HepG2 (cell line): ENCODE measurements at regions not wholly inside any gene's neighbourhood (a gene's known extent, or its start where the extent isn't known, plus 50 kb on each side); places are given as distances from the start of the nearest gene placed in this dataset.

Experiments used
- ATF5 ChIP-seq: sonication (generic); formaldehyde crosslinking; IDR thresholded peaks from 2 replicates; pipeline ENCODE4 v1.4.0; 2020; ENCODE audit warnings: mild to moderate bottlenecking, low read depth, missing genetic modification reagents
- CBX2 ChIP-seq, 2 experiments: fragments of 200-600 bp in 1 of 2; sonication (generic); formaldehyde crosslinking in 1 of 2; IDR thresholded peaks; 2 replicates each; pipeline versions ENCODE4 v1.7.0 to v1.8.1; 2018 to 2022; ENCODE audit warnings: low read depth in 2 of 2, low read length in 1 of 2, mild to moderate bottlenecking in 1 of 2, missing genetic modification reagents in 1 of 2
- NFE2L1 ChIP-seq: sonication (generic); formaldehyde crosslinking; IDR thresholded peaks from 2 replicates; pipeline ENCODE4 v1.4.0; 2020; ENCODE audit warnings: missing genetic modification reagents, mild to moderate bottlenecking, borderline replicate concordance
- ZFP90 ChIP-seq: sonication (generic); formaldehyde crosslinking; IDR thresholded peaks from 2 replicates; pipeline ENCODE4 v1.8.0; 2022; ENCODE audit warnings: missing genetic modification reagents, mild to moderate bottlenecking, inconsistent platforms, borderline replicate concordance
- ZNF720 ChIP-seq: sonication (generic); formaldehyde crosslinking; IDR thresholded peaks from 2 replicates; pipeline ENCODE4 v1.4.0; 2020; ENCODE audit warnings: missing genetic modification reagents
- TF ChIP-seq, protein P1 (sequence below): sonication (generic); formaldehyde crosslinking; IDR thresholded peaks from 2 replicates; pipeline ENCODE4 v1.5.0; 2020; ENCODE audit warnings: mild to moderate bottlenecking, missing genetic modification reagents, moderate library complexity
- TF ChIP-seq, protein P2 (sequence below): sonication (generic); formaldehyde crosslinking; IDR thresholded peaks from 2 replicates; pipeline ENCODE4 v1.4.0; 2020; ENCODE audit warnings: missing genetic modification reagents

- TF ChIP-seq ZFP90 (CRISPR knock-in tag) = no peak
- TF ChIP-seq, protein P1, sequence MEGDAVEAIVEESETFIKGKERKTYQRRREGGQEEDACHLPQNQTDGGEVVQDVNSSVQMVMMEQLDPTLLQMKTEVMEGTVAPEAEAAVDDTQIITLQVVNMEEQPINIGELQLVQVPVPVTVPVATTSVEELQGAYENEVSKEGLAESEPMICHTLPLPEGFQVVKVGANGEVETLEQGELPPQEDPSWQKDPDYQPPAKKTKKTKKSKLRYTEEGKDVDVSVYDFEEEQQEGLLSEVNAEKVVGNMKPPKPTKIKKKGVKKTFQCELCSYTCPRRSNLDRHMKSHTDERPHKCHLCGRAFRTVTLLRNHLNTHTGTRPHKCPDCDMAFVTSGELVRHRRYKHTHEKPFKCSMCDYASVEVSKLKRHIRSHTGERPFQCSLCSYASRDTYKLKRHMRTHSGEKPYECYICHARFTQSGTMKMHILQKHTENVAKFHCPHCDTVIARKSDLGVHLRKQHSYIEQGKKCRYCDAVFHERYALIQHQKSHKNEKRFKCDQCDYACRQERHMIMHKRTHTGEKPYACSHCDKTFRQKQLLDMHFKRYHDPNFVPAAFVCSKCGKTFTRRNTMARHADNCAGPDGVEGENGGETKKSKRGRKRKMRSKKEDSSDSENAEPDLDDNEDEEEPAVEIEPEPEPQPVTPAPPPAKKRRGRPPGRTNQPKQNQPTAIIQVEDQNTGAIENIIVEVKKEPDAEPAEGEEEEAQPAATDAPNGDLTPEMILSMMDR (CRISPR knock-in tag) = no peak
- no peak for TF ChIP-seq NFE2L1 (CRISPR knock-in tag)
- no peak for TF ChIP-seq ATF5 (CRISPR knock-in tag)
- TF ChIP-seq CBX2 (IDR thresholded peaks at IDR 0.05; ENCODE audit: low read depth, low read length) = no peak
- no peak for TF ChIP-seq CBX2 (CRISPR knock-in tag; IDR thresholded peaks at IDR 0.05; ENCODE audit: low read depth)
- TF ChIP-seq, protein P2, sequence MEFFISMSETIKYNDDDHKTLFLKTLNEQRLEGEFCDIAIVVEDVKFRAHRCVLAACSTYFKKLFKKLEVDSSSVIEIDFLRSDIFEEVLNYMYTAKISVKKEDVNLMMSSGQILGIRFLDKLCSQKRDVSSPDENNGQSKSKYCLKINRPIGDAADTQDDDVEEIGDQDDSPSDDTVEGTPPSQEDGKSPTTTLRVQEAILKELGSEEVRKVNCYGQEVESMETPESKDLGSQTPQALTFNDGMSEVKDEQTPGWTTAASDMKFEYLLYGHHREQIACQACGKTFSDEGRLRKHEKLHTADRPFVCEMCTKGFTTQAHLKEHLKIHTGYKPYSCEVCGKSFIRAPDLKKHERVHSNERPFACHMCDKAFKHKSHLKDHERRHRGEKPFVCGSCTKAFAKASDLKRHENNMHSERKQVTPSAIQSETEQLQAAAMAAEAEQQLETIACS = no peak
- TF ChIP-seq ZNF720 = no peak
Observed at GRCh38 chr9:119009249-119009648, 360.0 kb downstream of the BRINP1 start.
